ENCODE measurements at regions not wholly inside any gene's neighbourhood (a gene's known extent, or its start where the extent isn't known, plus 50 kb on each side); places are given as distances from the start of the nearest gene placed in this dataset.

GRCh38 chr5:138659561-138659960 lies 84.4 kb upstream of the HSPA9 start:
- DNase-seq (ENCODE audit: low read depth) = no peak
- no peak overlapping the region for H3K4me3 ChIP-seq (ENCODE audit: low read length)
- TF ChIP-seq CTCF (conservative IDR thresholded peaks at IDR 0.05; ENCODE audit: low read length) = no peak

GRCh38 chr5:138659121-138659520 lies 83.9 kb upstream of the HSPA9 start:
- TF ChIP-seq CTCF (conservative IDR thresholded peaks at IDR 0.05; ENCODE audit: low read length) = no peak
- no peak overlapping the region for H3K4me3 ChIP-seq (ENCODE audit: low read length)
- DNase-seq (ENCODE audit: low read depth) = no peak

- TF ChIP-seq CTCF (conservative IDR thresholded peaks at IDR 0.05; ENCODE audit: low read length) = no peak
- DNase-seq (ENCODE audit: low read depth) = no peak
- no peak overlapping the region for H3K4me3 ChIP-seq (ENCODE audit: low read length)
Observed at GRCh38 chr5:138658676-138659075, 83.5 kb upstream of the HSPA9 start.

GRCh38 chr5:138657360-138657759 lies 82.2 kb upstream of the HSPA9 start:
- no peak overlapping the region for H3K4me3 ChIP-seq (ENCODE audit: low read length)
- no peak for TF ChIP-seq CTCF (conservative IDR thresholded peaks at IDR 0.05; ENCODE audit: low read length)
- no peak for DNase-seq (ENCODE audit: low read depth)

GRCh38 chr5:138656916-138657315 lies 81.7 kb upstream of the HSPA9 start:
- DNase-seq (ENCODE audit: low read depth) = no peak

GRCh38 chr5:138655530-138656190 lies 80.5 kb upstream of the HSPA9 start:
- TF ChIP-seq CTCF (conservative IDR thresholded peaks at IDR 0.05; ENCODE audit: low read length) = no peak
- H3K4me3 ChIP-seq (ENCODE audit: low read length) = no peak overlapping the region
- DNase-seq (ENCODE audit: low read depth) = no peak

More at GRCh38 chr5:138656916-138657315, 81.7 kb upstream of the HSPA9 start:
- no peak overlapping the region for H3K4me3 ChIP-seq (ENCODE audit: low read length)
- TF ChIP-seq CTCF (conservative IDR thresholded peaks at IDR 0.05; ENCODE audit: low read length) = no peak

GRCh38 chr5:138654281-138654867 lies 79.2 kb upstream of the HSPA9 start:
- no peak overlapping the region for H3K4me3 ChIP-seq (ENCODE audit: low read length)
- DNase-seq (ENCODE audit: low read depth) = peak; percentile 14
- TF ChIP-seq CTCF (conservative IDR thresholded peaks at IDR 0.05; ENCODE audit: low read length) = no peak

All from AG10803 (cell line).